ENCODE measurements at regions not wholly inside any gene's neighbourhood (a gene's known extent, or its start where the extent isn't known, plus 50 kb on each side); places are given as distances from the start of the nearest gene placed in this dataset.

GRCh38 chr5:62111428-62111827 lies 194.6 kb upstream of the KIF2A start:
- H3K79me2 ChIP-seq (ENCODE audit: control insufficient read depth in 1 of 2, insufficient read depth in 2 of 2, low read length in 2 of 2): no peaks in the 10 kb centered on the region
- ChIA-PET CTCF (ENCODE audit: partially characterized antibody) (no interaction called here), POLR2A (ENCODE audit: partially characterized antibody) (no interaction called here)
- H3K4ac ChIP-seq (replicated peaks; ENCODE audit: insufficient read length, low read depth, low read length): no peak overlapping the region
- H3K27me3 ChIP-seq (replicated peaks in 1 of 4; ENCODE audit: control insufficient read depth in 3 of 4, extremely low read depth in 1 of 4, insufficient read depth in 3 of 4, low read length in 3 of 4): no peaks in the 10 kb centered on the region
- no peaks in the 10 kb centered on the region for H3K23me2 ChIP-seq (ENCODE audit: low read depth, low read length)
- H3K36me3 ChIP-seq (ENCODE audit: control insufficient read depth in 2 of 4, insufficient read depth in 4 of 4, low read length in 3 of 4): no peaks in the 10 kb centered on the region
- H2BK5ac ChIP-seq (ENCODE audit: low read depth, low read length): no peak overlapping the region
- H3K18ac ChIP-seq (ENCODE audit: extremely low read depth, low read length): no peak overlapping the region
- no peak overlapping the region for H2AK5ac ChIP-seq (ENCODE audit: low read depth, low read length)
- no peak overlapping the region for H3K4me3 ChIP-seq (ENCODE audit: extremely low read depth in 1 of 4, insufficient read depth in 2 of 4, low read depth in 3 of 4, low read length in 4 of 4)
- no peak overlapping the region for H3K56ac ChIP-seq (replicated peaks; ENCODE audit: insufficient read length, low read depth, low read length)
- no peaks in the 10 kb centered on the region for H3K9me3 ChIP-seq (ENCODE audit: insufficient read depth in 2 of 2, low read depth in 1 of 2, low read length in 1 of 2)
- no peak overlapping the region for H2AFZ ChIP-seq (ENCODE audit: low read length)
- H3K23ac ChIP-seq (ENCODE audit: insufficient read length): no peak overlapping the region
- no peak overlapping the region for H2BK120ac ChIP-seq (replicated peaks; ENCODE audit: low read depth, low read length)
- H3K79me1 ChIP-seq (ENCODE audit: low read depth, low read length): no peaks in the 10 kb centered on the region
- H4K20me1 ChIP-seq (replicated peaks in 1 of 2; ENCODE audit: control insufficient read depth in 1 of 2, insufficient read depth in 2 of 2, low read length in 2 of 2): no peaks in the 10 kb centered on the region
- no peak overlapping the region for H4K5ac ChIP-seq (ENCODE audit: insufficient read length, low read depth, low read length)
- H3K9ac ChIP-seq (replicated peaks in 1 of 4; ENCODE audit: extremely low read depth in 1 of 4, low read depth in 3 of 4, low read length in 3 of 4): no peak overlapping the region
- DNase-seq (ENCODE audit: low read depth in 1 of 2, low spot score in 2 of 2) (no peak), FAIRE-seq (no peak)
- no peak overlapping the region for H2BK12ac ChIP-seq (ENCODE audit: low read depth, low read length)
- no peak overlapping the region for H2BK15ac ChIP-seq (ENCODE audit: low read length)
- H3K14ac ChIP-seq (ENCODE audit: insufficient read length): no peak overlapping the region
- no peak overlapping the region for H4K91ac ChIP-seq (replicated peaks; ENCODE audit: insufficient read length, low read length)
- no peak overlapping the region for H2BK20ac ChIP-seq (ENCODE audit: low read length)
- H4K8ac ChIP-seq (ENCODE audit: extremely low read depth, insufficient read depth, low read length): no peak overlapping the region
- H3K27ac ChIP-seq (ENCODE audit: low read depth, low read length): no peak overlapping the region
- H3K4me2 ChIP-seq (ENCODE audit: insufficient read depth in 1 of 2, low read depth in 2 of 2, low read length in 2 of 2): no peak overlapping the region
- no peaks in the 10 kb centered on the region for H3K4me1 ChIP-seq (replicated peaks in 1 of 4; ENCODE audit: control insufficient read depth in 3 of 4, insufficient read depth in 4 of 4, low read length in 3 of 4)
- no peak for TF ChIP-seq CBX5 (IDR thresholded peaks at IDR 0.05; ENCODE audit: low read depth, low read length)
- TF ChIP-seq SRF (IDR thresholded peaks at IDR 0.05; ENCODE audit: low read depth, low read length): no peak
- TF ChIP-seq KDM1A (IDR thresholded peaks at IDR 0.05; ENCODE audit: borderline replicate concordance, low read length): no peak
- no peak for TF ChIP-seq SIN3A (conservative IDR thresholded peaks at IDR 0.05 in 1 of 2, IDR thresholded peaks at IDR 0.05 in 1 of 2; ENCODE audit: low read depth in 1 of 2, low read length in 2 of 2)
- TF ChIP-seq TAF1 (IDR thresholded peaks at IDR 0.05; ENCODE audit: low read depth, low read length): no peak
- TF ChIP-seq JUND (IDR thresholded peaks at IDR 0.05; ENCODE audit: low read length): no peak
- no peak for TF ChIP-seq TBP (IDR thresholded peaks at IDR 0.05; ENCODE audit: low read depth, low read length)
- TF ChIP-seq, protein P1, sequence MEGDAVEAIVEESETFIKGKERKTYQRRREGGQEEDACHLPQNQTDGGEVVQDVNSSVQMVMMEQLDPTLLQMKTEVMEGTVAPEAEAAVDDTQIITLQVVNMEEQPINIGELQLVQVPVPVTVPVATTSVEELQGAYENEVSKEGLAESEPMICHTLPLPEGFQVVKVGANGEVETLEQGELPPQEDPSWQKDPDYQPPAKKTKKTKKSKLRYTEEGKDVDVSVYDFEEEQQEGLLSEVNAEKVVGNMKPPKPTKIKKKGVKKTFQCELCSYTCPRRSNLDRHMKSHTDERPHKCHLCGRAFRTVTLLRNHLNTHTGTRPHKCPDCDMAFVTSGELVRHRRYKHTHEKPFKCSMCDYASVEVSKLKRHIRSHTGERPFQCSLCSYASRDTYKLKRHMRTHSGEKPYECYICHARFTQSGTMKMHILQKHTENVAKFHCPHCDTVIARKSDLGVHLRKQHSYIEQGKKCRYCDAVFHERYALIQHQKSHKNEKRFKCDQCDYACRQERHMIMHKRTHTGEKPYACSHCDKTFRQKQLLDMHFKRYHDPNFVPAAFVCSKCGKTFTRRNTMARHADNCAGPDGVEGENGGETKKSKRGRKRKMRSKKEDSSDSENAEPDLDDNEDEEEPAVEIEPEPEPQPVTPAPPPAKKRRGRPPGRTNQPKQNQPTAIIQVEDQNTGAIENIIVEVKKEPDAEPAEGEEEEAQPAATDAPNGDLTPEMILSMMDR (IDR thresholded peaks at IDR 0.05; ENCODE audit: control extremely low read depth in 1 of 3, insufficient read depth in 1 of 3, low read depth in 1 of 3, low read length in 3 of 3): no peak
- TF ChIP-seq HDAC2 (IDR thresholded peaks at IDR 0.05; ENCODE audit: borderline replicate concordance in 1 of 2, low read depth in 2 of 2, low read length in 2 of 2): no peak
- no peak for TF ChIP-seq MAX (IDR thresholded peaks at IDR 0.05)
- TF ChIP-seq BCL11A (IDR thresholded peaks at IDR 0.05; ENCODE audit: low read depth in 2 of 2, low read length in 2 of 2): no peak
- no peak for TF ChIP-seq NANOG (IDR thresholded peaks at IDR 0.05; ENCODE audit: insufficient read depth, low read depth, low read length, poor library complexity, severe bottlenecking)
